ENCODE measurements at regions not wholly inside any gene's neighbourhood (a gene's known extent, or its start where the extent isn't known, plus 50 kb on each side); places are given as distances from the start of the nearest gene placed in this dataset.

DNA sequence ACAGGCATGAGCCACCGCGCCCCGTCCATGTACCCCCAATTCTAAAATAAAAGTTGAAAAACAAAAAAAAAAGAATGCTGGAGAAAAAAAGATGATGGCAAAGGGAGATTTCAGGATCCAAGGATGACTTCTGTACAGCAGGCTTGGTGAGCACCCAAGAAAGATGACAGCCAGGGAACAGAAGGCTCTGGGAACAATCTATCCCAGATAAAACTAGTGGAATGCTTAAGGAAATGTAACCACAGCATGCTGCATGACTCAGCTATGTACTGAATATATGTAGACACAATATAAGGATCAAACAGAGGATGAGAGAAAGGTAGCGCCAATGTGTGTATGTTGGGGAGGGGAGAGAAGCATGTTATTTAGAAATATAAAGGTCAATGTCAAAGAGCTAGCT is 123.7 kb upstream of the TMTC1 start:
- TF ChIP-seq NFE2L2 (IDR thresholded peaks at IDR 0.05; ENCODE audit: low read depth, low read length) = no peak
- no peak for TF ChIP-seq POLR2A (IDR thresholded peaks at IDR 0.05; ENCODE audit: low read depth, low read length)
- TF ChIP-seq RCOR1 (IDR thresholded peaks at IDR 0.05; ENCODE audit: insufficient replicate concordance, low read length) = no peak
- TF ChIP-seq RFX5 (IDR thresholded peaks at IDR 0.05; ENCODE audit: low read depth, low read length) = no peak
- no peak for TF ChIP-seq CHD1 (IDR thresholded peaks at IDR 0.05; ENCODE audit: low read depth, low read length)
- TF ChIP-seq CEBPB (IDR thresholded peaks at IDR 0.05; ENCODE audit: low read depth, low read length) = no peak
- no peak for TF ChIP-seq SMC3 (IDR thresholded peaks at IDR 0.05; ENCODE audit: low read depth, low read length)
- TF ChIP-seq FOS (IDR thresholded peaks at IDR 0.05; ENCODE audit: low read depth, low read length) = no peak
- TF ChIP-seq MAZ (IDR thresholded peaks at IDR 0.05; ENCODE audit: borderline replicate concordance, low read depth, low read length) = no peak
- TF ChIP-seq, protein P1, sequence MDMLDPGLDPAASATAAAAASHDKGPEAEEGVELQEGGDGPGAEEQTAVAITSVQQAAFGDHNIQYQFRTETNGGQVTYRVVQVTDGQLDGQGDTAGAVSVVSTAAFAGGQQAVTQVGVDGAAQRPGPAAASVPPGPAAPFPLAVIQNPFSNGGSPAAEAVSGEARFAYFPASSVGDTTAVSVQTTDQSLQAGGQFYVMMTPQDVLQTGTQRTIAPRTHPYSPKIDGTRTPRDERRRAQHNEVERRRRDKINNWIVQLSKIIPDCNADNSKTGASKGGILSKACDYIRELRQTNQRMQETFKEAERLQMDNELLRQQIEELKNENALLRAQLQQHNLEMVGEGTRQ (IDR thresholded peaks at IDR 0.05; ENCODE audit: low read depth, low read length) = no peak
- TF ChIP-seq BHLHE40 (IDR thresholded peaks at IDR 0.05; ENCODE audit: low read depth, low read length) = no peak
- no peak for TF ChIP-seq RAD21 (IDR thresholded peaks at IDR 0.05; ENCODE audit: low read length)
- Histone ChIP-seq H3K9ac (ENCODE audit: low read depth, low read length) (no peak overlapping the region), H3K36me3 (ENCODE audit: control insufficient read depth, insufficient read depth, low read length) (no peaks in the 10 kb centered on the region), H2AFZ (replicated peaks; ENCODE audit: low read length, poor library complexity) (no peak overlapping the region), H2BK20ac (ENCODE audit: low read depth, low read length) (no peak overlapping the region), H2BK120ac (ENCODE audit: low read depth, low read length) (no peak overlapping the region), H3K4ac (ENCODE audit: low read depth, low read length) (no peak overlapping the region), H3K4me1 (ENCODE audit: control insufficient read depth, insufficient read depth, low read length) (no peaks in the 10 kb centered on the region), H3K18ac (ENCODE audit: low read depth, low read length) (no peak overlapping the region), H3K4me3 (ENCODE audit: insufficient read depth, low read depth, low read length) (no peak overlapping the region), H2AK9ac (replicated peaks; ENCODE audit: low read depth, low read length, poor library complexity) (no peak overlapping the region), H3K4me2 (ENCODE audit: low read depth, low read length) (no peak overlapping the region), H2AK5ac (ENCODE audit: low read depth, low read length) (no peak overlapping the region), H3K14ac (replicated peaks; ENCODE audit: low read depth, low read length) (no peak overlapping the region), H3K56ac (ENCODE audit: extremely low read depth, insufficient read depth, low read length) (no peak overlapping the region), H3K9me1 (ENCODE audit: insufficient read depth, low read length) (no peaks in the 10 kb centered on the region), H3K79me1 (ENCODE audit: low read depth in 1 of 2, low read length in 2 of 2) (no peaks in the 10 kb centered on the region), H3K27me3 (ENCODE audit: control insufficient read depth, insufficient read depth, low read length) (no peaks in the 10 kb centered on the region), H3K27ac (ENCODE audit: insufficient read depth, low read length) (no peak overlapping the region), H3K9me3 (ENCODE audit: control insufficient read depth, insufficient read depth, low read length) (no peaks in the 10 kb centered on the region), H3K23ac (ENCODE audit: low read depth, low read length) (no peak overlapping the region), H2BK15ac (ENCODE audit: low read depth, low read length) (no peak overlapping the region), H4K20me1 (ENCODE audit: insufficient read depth, low read length) (no peaks in the 10 kb centered on the region), H4K8ac (ENCODE audit: low read depth in 2 of 2, low read length in 2 of 2) (no peak overlapping the region), H4K91ac (ENCODE audit: insufficient read depth, low read depth, low read length) (no peak overlapping the region), H2BK5ac (ENCODE audit: low read depth, low read length, poor library complexity, severe bottlenecking) (no peak overlapping the region), H4K5ac (ENCODE audit: low read depth, low read length) (no peak overlapping the region)
- intact Hi-C loops (cut with micrococcal nuclease) (no loop called here), dilution Hi-C loops (cut with HindIII; ENCODE audit: low sequenced_read_pairs, unreplicated experiment) (no loop called here), in situ Hi-C loops (cut with MboI; ENCODE audit: low sequenced_read_pairs) (no loop called here)
- POLR2A ChIA-PET (ENCODE audit: unreplicated experiment) = no interaction called here
- no TSS peak for BruUV-seq (replicated peaks)
- WGBS, 2 experiments (ENCODE audit: extremely low coverage in 2 of 2, insufficient read length in 1 of 2) = no CpG with 5 or more reads among the region's 4 CpGs
- no peak for ATAC-seq (ENCODE audit: low read depth)
- CTCF ChIA-PET = no interaction called here
- DNase-seq = no peak
